Ishikawa (cell line): ENCODE measurements at regions not wholly inside any gene's neighbourhood (a gene's known extent, or its start where the extent isn't known, plus 50 kb on each side); places are given as distances from the start of the nearest gene placed in this dataset.

Experiments
- CEBPB ChIP-seq: IDR thresholded peaks from 2 replicates; pipeline ENCODE4 v1.6.1; 2012
- CREB1 ChIP-seq: IDR thresholded peaks from 2 replicates; pipeline ENCODE4 v1.6.1; 2012; ENCODE audit warnings: low read depth
- EGR1 ChIP-seq: IDR thresholded peaks from 2 replicates; pipeline ENCODE4 v1.6.1; 2012
- EP300 ChIP-seq: IDR thresholded peaks from 2 replicates; pipeline ENCODE4 v1.6.1; 2012; ENCODE audit warnings: borderline replicate concordance
- FOXM1 ChIP-seq: IDR thresholded peaks from 2 replicates; pipeline ENCODE4 v1.6.1; 2012; ENCODE audit warnings: low read depth, borderline replicate concordance
- MAX ChIP-seq: IDR thresholded peaks from 2 replicates; pipeline ENCODE4 v1.6.1; 2012
- NFIC ChIP-seq: IDR thresholded peaks from 2 replicates; pipeline ENCODE4 v1.6.1; 2012
- RAD21 ChIP-seq: IDR thresholded peaks from 2 replicates; pipeline ENCODE4 v1.6.1; 2012; ENCODE audit warnings: low read depth
- TAF1 ChIP-seq: IDR thresholded peaks from 2 replicates; pipeline ENCODE4 v1.6.1; 2012; ENCODE audit warnings: low read depth, mild to moderate bottlenecking
- TCF12 ChIP-seq: IDR thresholded peaks from 2 replicates; pipeline ENCODE4 v1.6.1; 2012; ENCODE audit warnings: low read depth
- TEAD4 ChIP-seq: IDR thresholded peaks from 2 replicates; pipeline ENCODE4 v1.6.1; 2012
- YY1 ChIP-seq: IDR thresholded peaks from 2 replicates; pipeline ENCODE4 v1.6.1; 2012; ENCODE audit warnings: low read depth
- ZBTB7A ChIP-seq: IDR thresholded peaks from 2 replicates; pipeline ENCODE4 v1.6.1; 2012; ENCODE audit warnings: low read depth
- TF ChIP-seq, protein P1 (sequence below): IDR thresholded peaks from 2 replicates; pipeline ENCODE4 v1.6.1; 2012
- TF ChIP-seq, protein P2 (sequence below): IDR thresholded peaks from 2 replicates; pipeline ENCODE4 v1.6.1; 2012; ENCODE audit warnings: low read depth, mild to moderate bottlenecking

DNA sequence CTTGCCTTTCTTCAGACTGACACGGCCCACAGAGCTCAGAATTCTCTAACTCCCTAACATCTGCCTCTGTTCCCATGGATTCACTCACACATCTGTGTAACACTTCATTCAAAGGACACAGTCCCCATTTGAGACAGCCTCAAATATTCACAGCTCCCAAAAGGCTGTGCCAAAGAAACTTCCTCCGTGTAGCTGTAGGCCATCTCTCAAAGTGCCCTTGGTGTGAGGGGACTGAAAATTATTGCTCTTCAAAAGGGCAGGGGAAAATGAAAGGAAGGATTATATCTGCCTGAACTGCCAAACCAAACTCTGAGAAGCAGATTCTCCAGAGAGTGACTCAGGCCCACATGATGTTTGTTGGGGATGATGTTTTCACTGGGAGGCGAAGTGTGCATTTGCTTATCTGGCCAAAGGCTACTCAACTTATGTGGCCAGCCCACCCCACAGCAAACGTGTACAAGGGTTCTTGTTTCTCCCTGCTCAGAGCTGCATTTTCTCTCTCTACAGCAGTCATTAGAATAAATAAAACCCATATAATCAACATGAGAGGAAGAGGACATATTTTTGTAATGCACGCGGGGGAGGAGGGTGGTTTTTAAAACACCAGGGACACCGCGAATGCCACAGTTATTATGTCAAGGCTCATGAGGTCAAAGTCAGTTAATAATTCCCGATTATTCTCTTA is 302.4 kb upstream of the NFE2L3 start:
- TF ChIP-seq, protein P1, sequence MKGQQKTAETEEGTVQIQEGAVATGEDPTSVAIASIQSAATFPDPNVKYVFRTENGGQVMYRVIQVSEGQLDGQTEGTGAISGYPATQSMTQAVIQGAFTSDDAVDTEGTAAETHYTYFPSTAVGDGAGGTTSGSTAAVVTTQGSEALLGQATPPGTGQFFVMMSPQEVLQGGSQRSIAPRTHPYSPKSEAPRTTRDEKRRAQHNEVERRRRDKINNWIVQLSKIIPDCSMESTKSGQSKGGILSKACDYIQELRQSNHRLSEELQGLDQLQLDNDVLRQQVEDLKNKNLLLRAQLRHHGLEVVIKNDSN, result no peak
- TF ChIP-seq, protein P2, sequence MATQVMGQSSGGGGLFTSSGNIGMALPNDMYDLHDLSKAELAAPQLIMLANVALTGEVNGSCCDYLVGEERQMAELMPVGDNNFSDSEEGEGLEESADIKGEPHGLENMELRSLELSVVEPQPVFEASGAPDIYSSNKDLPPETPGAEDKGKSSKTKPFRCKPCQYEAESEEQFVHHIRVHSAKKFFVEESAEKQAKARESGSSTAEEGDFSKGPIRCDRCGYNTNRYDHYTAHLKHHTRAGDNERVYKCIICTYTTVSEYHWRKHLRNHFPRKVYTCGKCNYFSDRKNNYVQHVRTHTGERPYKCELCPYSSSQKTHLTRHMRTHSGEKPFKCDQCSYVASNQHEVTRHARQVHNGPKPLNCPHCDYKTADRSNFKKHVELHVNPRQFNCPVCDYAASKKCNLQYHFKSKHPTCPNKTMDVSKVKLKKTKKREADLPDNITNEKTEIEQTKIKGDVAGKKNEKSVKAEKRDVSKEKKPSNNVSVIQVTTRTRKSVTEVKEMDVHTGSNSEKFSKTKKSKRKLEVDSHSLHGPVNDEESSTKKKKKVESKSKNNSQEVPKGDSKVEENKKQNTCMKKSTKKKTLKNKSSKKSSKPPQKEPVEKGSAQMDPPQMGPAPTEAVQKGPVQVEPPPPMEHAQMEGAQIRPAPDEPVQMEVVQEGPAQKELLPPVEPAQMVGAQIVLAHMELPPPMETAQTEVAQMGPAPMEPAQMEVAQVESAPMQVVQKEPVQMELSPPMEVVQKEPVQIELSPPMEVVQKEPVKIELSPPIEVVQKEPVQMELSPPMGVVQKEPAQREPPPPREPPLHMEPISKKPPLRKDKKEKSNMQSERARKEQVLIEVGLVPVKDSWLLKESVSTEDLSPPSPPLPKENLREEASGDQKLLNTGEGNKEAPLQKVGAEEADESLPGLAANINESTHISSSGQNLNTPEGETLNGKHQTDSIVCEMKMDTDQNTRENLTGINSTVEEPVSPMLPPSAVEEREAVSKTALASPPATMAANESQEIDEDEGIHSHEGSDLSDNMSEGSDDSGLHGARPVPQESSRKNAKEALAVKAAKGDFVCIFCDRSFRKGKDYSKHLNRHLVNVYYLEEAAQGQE, result no peak
- no peak for TF ChIP-seq EGR1
- TF ChIP-seq FOXM1, result no peak
- no peak for TF ChIP-seq CREB1
- TF ChIP-seq TEAD4, result no peak
- no peak for TF ChIP-seq MAX
- TF ChIP-seq RAD21, result no peak
- TF ChIP-seq YY1, result no peak
- no peak for TF ChIP-seq EP300

DNA sequence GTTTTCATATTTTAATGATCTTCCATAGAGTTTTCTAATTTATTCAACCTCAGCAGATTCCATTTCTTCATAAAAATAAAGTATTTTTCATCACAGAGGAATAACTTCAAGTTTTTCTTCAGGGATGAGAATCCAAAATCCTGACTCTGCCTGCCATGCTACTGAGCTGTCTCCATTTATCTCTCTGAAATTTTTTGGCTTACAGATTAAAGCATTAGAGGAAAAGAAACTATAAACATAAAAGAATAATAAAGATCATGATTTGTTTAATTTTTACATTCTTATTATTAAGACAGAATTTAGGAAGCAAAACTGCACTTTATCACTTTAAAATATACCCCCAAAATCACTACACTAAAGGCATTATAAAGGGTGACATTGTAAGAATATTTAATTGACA is 301.8 kb upstream of the NFE2L3 start:
- TF ChIP-seq TCF12 (no peak), CREB1 (no peak), MAX (no peak), TEAD4 (no peak), EGR1 (no peak)

DNA sequence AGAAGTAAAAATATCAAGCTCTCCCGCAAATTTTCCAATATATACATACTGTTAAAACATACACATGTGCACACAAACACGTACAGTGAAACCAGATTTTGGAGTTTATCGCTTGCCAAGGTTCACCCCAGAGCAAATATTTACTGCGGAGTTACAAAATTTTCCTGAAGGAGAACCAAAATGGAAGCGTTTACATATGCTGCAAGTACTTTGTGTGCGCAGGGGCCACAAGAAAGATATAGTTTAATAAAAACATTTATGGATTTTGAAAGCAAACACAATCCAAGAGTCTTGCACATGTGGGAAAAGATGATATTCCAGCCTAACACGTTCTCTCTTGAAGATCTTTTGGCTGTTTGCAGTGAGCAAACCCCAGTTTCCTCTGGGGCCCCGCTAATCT is 301.3 kb upstream of the NFE2L3 start:
- TF ChIP-seq RAD21, result no peak
- TF ChIP-seq, protein P1, result no peak
- TF ChIP-seq TEAD4, result no peak
- TF ChIP-seq ZBTB7A, result no peak
- no peak for TF ChIP-seq TCF12

DNA sequence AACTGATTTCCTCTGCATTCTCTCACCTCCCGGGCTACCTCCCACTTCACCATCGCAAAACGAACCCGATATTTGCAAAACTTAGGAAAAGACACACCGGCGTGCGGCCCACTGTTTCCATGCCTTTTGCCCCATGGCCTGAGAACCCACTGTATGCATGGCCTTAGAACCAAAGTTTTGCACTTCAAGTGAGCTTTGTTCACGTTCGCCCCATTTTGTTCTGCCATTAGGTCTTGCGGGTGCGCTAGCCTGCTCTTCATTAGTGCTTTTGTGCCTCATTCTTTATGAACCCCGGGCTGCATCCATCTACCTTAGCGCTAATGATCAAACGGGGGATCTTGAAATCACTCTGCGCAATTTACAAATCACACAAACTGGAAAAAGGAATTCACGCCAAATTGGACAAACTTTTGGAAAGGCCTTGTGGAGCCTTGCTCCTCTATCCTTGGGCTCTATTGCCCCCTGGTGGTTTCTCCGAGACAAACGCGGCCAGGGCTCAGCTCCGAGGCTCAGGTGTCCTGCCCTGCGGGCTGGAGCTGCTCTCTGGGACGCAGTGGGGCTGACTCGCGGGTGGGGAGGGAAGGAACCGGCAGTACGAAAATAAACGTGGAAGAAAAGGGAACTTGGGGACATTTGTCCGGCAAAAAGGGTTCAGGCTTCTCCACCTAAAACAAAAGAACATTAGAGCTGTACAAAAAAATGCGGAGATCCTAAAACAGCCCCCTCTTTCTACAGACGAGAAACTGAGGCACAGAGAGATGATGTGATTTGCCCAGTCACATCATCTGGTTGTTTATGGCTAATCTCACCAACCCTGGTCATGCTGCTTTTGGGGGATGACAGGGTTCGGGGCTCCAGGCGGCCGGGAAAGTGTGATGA is 300.4 kb upstream of the NFE2L3 start:
- TF ChIP-seq RAD21 (peak; percentile 72), CEBPB (no peak)

DNA sequence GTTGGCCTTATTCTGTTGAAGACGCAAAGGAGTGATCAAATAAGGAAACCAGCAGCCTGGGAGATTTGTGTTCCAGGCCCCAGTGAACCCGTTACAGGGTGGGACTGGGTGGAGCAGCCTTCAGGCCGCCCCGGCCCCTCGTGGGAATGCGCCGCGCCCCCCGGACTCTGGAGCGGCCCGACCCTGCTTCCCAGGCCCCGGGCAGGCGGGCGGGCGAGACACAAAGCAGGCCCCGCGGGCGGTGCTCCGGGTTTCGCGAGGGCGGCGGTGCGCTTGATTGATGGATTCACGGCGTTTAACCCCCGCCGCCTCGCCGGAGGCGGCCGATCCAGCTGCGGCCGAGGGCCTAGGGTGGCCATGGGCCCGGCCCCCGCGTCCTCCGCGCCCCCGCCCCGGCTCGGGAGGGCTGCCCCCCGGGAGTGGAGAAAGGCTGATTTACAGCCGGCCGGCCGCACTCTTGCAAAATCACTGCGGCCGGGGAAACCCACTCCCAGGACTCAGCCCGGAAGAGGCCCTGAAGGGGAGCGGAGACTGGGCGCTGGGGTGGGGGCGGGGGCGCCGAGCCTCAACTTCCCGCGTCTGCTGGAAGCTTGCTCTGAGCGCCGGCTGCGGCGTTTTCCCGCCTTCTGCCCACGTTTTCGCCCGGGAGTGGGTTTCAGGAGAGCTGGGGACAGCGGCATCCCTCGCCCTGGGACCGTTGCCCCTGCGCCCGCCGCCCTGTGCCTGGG is 299.6 kb upstream of the NFE2L3 start:
- TF ChIP-seq YY1 (no peak), TEAD4 (no peak), MAX (no peak), TAF1 (no peak)
- TF ChIP-seq, protein P2, result no peak
- TF ChIP-seq, protein P1, result no peak

DNA sequence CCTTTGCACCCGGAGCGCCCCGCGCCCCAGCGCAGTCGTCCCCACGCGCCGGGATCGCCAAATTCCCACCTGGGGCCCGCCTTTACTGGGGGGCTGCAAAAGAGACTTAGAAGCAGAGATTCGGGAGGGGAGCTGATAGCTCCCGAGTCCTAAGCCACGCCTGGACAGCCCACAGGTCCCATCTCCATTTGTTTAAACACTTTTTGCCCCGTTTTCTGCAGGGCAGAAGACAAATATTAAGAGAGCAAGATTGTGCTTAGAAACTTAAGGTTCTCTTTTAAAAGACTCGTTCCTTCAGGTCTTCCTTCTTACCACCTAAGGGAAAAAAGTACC is 299.1 kb upstream of the NFE2L3 start:
- TF ChIP-seq EP300 (no peak), CREB1 (no peak), RAD21 (no peak), YY1 (no peak), TCF12 (no peak), TEAD4 (no peak), EGR1 (no peak), FOXM1 (no peak), ZBTB7A (no peak), MAX (no peak), TAF1 (no peak), NFIC (no peak), CEBPB (no peak)
- TF ChIP-seq, protein P1, result no peak
- TF ChIP-seq, protein P2, result no peak
